GM12873 (cell line): ENCODE measurements at regions not wholly inside any gene's neighbourhood (a gene's known extent, or its start where the extent isn't known, plus 50 kb on each side); places are given as distances from the start of the nearest gene placed in this dataset.

Experiments
- TF ChIP-seq, protein P1 (sequence below): IDR thresholded peaks from 2 replicates; pipeline ENCODE4 v1.5.1; 2012; ENCODE audit warnings: low read depth, mild to moderate bottlenecking, moderate library complexity, low read length, control low read depth; ENCODE audit not compliant: insufficient read depth; ENCODE audit errors: missing control alignments

DNA sequence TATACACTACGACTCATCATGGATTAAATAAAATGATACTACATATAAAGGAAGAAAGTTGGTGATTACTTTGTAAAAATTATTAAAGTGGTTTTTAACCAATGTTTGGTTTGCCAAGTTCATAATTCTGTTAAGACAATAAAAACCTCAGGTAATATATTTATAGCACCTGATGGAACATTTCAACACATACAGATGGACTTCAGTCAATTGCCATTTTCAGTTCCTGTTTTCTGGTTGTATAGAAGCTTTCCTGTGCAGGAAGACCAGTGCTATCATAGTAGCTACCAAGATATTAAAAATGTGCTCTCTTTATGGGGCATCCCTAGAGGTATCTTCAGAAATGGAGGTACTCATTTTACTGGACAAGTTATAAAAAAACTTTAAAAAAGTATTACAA, 1686.4 kb downstream of the GRIK2 start:
- TF ChIP-seq, protein P1, sequence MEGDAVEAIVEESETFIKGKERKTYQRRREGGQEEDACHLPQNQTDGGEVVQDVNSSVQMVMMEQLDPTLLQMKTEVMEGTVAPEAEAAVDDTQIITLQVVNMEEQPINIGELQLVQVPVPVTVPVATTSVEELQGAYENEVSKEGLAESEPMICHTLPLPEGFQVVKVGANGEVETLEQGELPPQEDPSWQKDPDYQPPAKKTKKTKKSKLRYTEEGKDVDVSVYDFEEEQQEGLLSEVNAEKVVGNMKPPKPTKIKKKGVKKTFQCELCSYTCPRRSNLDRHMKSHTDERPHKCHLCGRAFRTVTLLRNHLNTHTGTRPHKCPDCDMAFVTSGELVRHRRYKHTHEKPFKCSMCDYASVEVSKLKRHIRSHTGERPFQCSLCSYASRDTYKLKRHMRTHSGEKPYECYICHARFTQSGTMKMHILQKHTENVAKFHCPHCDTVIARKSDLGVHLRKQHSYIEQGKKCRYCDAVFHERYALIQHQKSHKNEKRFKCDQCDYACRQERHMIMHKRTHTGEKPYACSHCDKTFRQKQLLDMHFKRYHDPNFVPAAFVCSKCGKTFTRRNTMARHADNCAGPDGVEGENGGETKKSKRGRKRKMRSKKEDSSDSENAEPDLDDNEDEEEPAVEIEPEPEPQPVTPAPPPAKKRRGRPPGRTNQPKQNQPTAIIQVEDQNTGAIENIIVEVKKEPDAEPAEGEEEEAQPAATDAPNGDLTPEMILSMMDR: no peak

DNA sequence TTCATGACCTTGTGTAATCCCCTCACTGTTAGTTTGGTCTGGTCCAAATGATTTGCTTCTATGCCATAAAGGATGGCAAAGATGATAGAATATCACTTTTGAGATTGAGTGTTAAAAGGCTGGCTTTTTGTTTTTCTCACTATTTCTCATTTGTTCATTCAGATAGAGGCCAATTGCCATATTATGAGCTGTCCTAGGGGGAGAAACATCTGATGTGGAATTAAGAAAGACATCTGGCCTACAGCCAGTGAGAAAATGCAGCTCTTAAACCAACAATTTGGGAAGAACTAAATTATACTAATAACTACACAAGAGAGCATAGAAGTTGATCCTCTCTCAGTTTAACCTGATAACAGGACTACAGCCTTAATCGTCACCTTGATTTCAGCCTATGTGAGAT, 1668.6 kb downstream of the GRIK2 start:
- TF ChIP-seq, protein P1: no peak

GRCh38 chr6:103047567-103047966, 1654.1 kb downstream of the GRIK2 start:
- TF ChIP-seq, protein P1: no peak

- TF ChIP-seq, protein P1: no peak
These were observed 1648.8 kb downstream of the GRIK2 start for GRCh38 chr6:103042336-103042735.

DNA sequence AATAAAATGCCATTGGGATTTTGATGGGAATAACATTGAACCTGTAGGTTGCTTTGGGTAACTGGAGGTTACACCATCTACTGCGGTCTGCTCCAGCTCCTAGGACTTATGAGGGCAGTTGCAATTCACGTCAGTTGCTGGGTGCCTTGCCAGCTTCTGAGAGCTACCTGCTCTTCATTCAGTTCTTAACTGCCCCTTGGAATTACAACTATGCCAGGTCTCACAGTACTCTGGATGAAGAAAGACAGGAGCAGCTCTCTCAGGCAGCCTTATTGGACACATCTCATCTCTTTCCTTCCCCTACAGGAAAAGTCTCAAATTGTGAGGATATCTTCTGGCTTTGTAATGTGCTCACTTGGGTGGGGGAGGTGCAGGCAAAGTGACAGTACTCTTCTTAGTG, 1643.3 kb downstream of the GRIK2 start:
- TF ChIP-seq, protein P1: no peak

DNA sequence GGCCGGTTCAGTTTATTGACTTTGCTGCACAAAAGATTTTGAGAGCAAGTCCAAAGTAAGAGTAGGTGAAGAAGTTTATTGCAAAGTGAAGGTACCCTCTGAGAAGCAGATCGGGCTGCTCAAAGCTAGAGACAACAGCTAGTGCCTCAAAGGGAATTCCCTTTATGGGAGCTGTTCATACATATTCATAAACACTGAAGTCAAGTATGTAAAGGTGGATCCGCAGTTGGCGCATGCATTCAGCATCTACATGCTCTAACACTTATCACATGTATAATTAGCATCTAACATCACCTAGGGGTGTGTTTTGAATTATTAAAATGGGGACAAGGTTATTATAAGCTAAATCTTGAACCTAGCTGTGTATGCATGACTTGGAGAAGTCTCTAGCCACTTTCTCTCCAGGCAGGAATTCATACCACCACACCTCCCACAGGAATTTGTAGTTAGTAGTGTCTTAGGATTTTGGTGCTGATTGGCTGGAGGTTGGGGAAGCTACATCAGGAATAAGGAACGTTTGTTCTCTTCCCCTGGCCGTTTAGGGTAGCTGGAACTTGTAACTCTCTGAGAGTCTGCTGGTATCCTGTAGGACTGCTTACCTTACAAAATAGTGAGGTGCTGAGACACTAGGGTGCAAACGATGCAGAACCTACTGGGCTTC, 1633.9 kb downstream of the GRIK2 start:
- TF ChIP-seq, protein P1: no peak

- TF ChIP-seq, protein P1: no peak
These were observed 1624.9 kb downstream of the GRIK2 start for GRCh38 chr6:103018426-103018825.
